ENCODE measurements at regions not wholly inside any gene's neighbourhood (a gene's known extent, or its start where the extent isn't known, plus 50 kb on each side); places are given as distances from the start of the nearest gene placed in this dataset.
"Not testable (repeated sequence)": the region's sequence is repeated elsewhere in the genome, so short reads cannot be mapped to it uniquely, and the experiment has no call there.

- ChIA-PET POLR2A (no interaction called here), CTCF (no interaction called here)
Observed at GRCh38 chr1:81548918-81549587, 251.7 kb upstream of the ADGRL2 start.

- ChIA-PET POLR2A (no interaction called here), CTCF (no interaction called here)
Observed at GRCh38 chr1:81547912-81548303, 252.8 kb upstream of the ADGRL2 start.

DNA sequence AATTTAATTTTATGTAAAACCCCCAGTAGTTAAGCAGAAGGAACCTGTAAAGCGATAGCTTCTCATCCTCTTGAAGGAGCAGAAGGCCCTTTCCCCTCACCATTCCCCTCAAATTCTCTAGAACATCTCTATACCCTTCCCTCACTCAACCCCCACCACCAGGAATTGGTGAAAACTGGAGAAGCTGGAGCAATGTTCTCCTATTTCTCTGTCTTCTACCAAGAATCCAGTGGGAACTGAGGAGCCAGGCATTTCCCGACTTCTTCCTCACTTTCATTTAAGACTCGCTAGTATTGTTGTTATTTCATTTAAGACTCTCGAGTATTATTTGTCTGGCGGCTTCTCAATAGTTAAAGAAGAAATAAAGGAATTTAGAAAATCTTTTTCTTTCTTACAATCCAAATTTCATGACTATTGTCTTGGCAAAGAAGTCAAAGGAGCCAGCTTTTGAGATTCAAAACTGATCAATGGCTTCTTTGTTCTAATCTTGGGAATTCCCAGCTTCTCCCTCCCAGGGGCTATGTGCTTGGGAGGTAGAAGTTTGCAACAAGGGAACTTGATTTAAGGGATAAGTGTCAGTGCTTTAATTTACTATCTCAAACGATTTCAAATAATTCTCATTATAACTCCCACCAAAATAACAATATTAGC, 253.3 kb upstream of the ADGRL2 start:
- ChIA-PET POLR2A (no interaction called here), CTCF (no interaction called here)

GRCh38 chr1:81545734-81546133, 255.0 kb upstream of the ADGRL2 start:
- CTCF ChIA-PET = no interaction called here
- POLR2A ChIA-PET = no interaction called here

GRCh38 chr1:81543764-81544163, 257.0 kb upstream of the ADGRL2 start:
- CTCF ChIA-PET = no interaction called here
- POLR2A ChIA-PET = no interaction called here

GRCh38 chr1:81542196-81542595, 258.5 kb upstream of the ADGRL2 start:
- CTCF ChIA-PET = no interaction called here
- POLR2A ChIA-PET = no interaction called here

GRCh38 chr1:81540216-81540615, 260.5 kb upstream of the ADGRL2 start:
- ChIA-PET CTCF (no interaction called here), POLR2A (no interaction called here)

DNA sequence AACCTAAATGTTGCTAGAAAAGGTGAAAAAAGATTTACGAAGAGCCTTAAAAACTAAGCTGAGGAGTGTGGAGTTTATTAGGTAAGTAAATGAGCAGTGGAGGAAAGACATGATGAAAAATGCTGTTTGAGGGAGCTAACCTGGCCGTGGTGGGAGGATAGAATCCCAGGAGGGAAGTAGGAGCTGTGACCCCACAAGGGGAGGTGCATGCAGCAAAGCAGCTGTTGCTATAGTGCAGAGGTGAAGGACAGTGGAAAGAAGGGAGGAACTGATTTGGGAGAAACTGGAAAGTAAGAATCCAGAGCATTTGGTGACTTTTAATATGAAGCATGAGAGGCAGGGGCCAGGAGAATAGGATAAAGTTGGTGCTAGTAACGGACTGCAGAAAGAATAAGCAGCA, 271.7 kb upstream of the ADGRL2 start:
- ChIA-PET CTCF (no interaction called here), POLR2A (no interaction called here)

DNA sequence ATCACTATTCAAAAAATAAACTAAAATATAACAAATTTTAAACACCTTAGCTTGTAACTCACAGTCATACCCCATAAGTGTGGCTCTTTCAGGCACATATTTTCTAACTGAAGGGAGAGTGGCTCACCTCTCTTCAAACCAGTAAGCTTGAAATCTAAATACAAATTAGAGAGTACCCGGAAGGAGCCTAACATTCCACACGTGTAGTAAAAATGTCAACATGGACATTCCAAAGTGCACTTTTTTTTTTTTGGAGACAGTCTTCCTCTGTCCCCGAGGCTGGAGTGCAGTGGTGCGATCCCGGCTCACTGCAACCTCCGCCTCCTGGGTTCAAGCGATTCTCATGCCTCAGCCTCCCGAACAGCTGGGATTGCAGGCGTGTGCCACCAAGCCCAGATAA, 275.6 kb upstream of the ADGRL2 start:
- ChIA-PET CTCF (no interaction called here), POLR2A (no interaction called here)

DNA sequence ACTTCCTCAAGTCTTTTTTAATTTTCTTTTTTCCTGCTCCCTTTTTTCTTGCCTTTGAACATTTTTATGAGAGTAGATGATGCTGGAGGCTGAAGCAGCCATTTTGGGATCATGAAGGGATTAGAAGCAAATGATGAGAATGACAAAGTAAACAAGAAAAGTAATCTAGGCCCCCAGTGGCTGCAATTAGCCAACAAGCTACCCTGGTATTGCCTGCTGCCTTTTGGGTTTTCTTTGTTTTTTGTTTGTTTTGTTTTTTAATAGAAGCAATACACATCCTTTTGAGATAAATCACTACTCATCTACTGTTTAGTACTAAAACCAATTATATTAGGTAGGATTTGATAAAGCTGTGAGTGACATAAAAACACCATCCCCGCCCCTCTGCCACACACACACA, 280.7 kb upstream of the ADGRL2 start:
- POLR2A ChIA-PET = no interaction called here
- CTCF ChIA-PET = no interaction called here

- POLR2A ChIA-PET = no interaction called here
- CTCF ChIA-PET = no interaction called here
Observed at GRCh38 chr1:81517987-81518386, 282.7 kb upstream of the ADGRL2 start.

DNA sequence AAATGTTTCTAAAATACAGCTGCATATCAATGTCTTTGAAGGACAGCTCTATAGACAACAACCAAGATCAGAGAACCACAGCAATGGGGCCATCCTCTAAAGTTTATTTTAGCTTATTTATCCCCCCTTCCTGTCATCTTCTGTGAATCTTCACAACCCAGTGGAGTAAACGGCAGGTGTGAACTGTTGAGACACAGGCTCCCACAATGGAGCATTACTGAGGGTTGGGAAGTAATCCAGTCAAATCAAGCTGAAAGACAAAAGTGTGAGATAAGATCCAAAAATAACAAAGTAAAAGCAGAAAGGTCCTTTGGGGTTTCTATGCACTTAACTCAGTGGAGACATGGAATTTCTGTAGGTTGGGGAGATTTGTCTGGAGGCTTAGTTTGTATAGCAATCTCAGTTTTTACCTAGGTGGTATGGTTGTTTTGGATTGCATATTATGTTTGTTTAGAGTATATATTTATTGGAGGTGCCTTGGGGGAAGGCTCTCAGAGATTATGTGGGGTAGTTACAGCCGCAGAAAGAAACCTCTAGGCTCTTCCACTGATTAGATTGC, 286.9 kb upstream of the ADGRL2 start:
- CTCF ChIA-PET = no interaction called here
- POLR2A ChIA-PET = no interaction called here

DNA sequence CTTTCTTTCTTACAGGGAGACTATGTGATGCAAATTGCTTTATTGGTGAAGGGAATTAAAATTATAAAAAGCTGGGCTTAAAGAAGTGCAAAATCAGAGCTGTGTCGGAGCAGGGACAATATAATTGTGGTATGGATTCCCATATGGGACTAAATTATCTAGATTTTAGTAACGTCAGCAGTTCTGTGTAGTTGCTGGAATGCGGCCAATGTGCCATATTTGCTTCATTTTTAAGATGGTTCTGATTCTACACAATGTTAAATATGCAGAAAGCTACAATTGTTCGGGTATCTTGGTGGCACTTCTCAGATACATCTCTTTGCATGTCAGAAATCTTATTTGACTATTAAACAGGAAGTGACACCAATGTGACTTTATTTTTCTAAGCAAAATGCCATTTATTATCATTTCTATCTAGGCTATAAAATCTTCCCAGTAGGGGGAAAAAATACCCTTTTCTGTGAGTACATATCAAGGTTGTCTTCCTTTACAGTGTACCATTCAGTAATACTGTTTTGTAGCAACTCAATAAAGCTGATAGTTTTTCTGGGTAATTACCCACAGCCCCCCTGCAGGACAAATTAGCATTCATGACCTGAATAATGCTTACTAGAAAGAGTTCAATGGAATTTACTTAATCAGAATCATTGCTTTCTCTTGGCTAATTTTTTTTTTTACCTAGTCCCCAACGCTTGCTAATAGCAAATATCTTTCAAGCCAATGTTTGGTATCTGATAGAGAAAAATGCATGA, 288.3 kb upstream of the ADGRL2 start:
- ChIA-PET POLR2A (no interaction called here), CTCF (no interaction called here)

- CTCF ChIA-PET = interaction anchor here (0.6 kb wide), 1 partner anchor 768 kb away, joined by 3 read pairs; no protein-coding TSS in a partner anchor
- POLR2A ChIA-PET = no interaction called here
Observed at GRCh38 chr1:81511281-81511680, 289.5 kb upstream of the ADGRL2 start.

DNA sequence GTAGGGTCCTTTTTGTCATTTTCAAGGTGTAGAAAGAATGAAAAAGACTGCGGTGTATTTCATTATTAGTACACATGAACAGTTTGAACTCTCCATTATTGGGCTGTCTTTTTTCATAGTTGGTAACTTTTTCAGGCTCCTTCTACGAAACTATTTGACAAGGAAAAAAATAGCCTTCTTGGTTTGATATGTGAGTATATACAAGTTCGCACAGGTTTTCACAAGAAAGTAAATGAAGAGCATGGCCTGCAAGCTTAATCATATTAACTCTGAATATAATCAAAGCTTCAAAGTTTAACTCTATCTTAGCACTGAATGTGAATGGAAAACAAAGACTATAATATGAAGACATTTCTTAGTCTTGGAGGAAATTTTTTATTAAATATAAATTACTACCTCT, 290.0 kb upstream of the ADGRL2 start:
- ChIA-PET POLR2A (no interaction called here), CTCF (interaction anchor here (0.6 kb wide), 1 partner anchor 768 kb away, joined by 3 read pairs; no protein-coding TSS in a partner anchor)

GRCh38 chr1:81509594-81509993, 291.1 kb upstream of the ADGRL2 start:
- CTCF ChIA-PET = no interaction called here
- POLR2A ChIA-PET = no interaction called here

- POLR2A ChIA-PET = no interaction called here
- CTCF ChIA-PET = no interaction called here
Observed at GRCh38 chr1:81506699-81507098, 294.0 kb upstream of the ADGRL2 start.

DNA sequence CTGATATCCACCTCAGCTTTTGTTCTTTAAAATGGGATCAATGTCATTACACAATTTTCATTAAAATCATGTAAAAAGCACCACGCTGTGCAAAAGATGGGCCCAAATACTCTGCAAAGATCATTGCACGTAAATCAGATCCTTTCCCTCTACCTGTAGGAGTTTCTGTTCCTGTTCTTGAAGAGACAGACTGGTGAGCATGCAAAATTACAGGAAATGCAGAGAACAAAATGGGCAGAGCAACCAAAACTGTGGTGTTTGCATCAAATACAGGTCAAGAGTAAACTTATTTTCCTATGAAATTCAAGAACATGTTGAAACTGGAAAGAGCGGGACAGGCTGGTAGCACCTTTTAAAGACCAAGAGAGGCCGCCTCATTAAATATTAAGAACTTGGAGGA, 294.9 kb upstream of the ADGRL2 start:
- ChIA-PET POLR2A (no interaction called here), CTCF (no interaction called here)

- CTCF ChIA-PET, POLR2A ChIA-PET: not testable (repeated sequence)
Observed at GRCh38 chr1:81504820-81505219, 295.9 kb upstream of the ADGRL2 start.

GRCh38 chr1:81502705-81503104, 298.0 kb upstream of the ADGRL2 start:
- CTCF ChIA-PET, POLR2A ChIA-PET: not testable (repeated sequence)

DNA sequence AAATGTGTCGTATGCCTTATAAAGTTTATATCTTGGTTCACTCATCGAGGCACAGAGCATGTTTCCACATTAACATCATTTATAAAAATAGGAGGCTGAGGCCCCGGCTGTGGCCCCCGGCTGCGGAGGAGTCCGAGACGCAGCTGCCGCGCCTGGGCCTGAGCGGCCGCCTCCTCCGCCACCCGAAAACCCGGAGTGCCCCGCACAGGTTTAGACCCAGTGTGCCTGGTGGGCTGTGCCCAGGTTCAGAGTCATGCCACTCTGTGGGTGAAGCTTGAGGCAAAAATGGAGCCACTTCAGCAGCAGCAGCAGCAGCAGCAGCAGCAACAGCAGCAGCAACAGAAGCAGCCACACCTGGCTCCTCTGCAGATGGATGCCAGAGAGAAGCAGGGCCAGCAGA, 299.2 kb upstream of the ADGRL2 start:
- CTCF ChIA-PET, POLR2A ChIA-PET: not testable (repeated sequence)
